PFSK-1 (cell line): ENCODE measurements at regions not wholly inside any gene's neighbourhood (a gene's known extent, or its start where the extent isn't known, plus 50 kb on each side); places are given as distances from the start of the nearest gene placed in this dataset.

ENCODE experiments used
- FOXP2 ChIP-seq: optimal IDR thresholded peaks from 2 replicates; pipeline ENCODE3; 2011; ENCODE audit warnings: borderline replicate concordance, control low read depth, inconsistent platforms; ENCODE audit not compliant: insufficient read depth; ENCODE audit errors: extremely low read length, extremely low read depth
- POLR2AphosphoS5 ChIP-seq: IDR thresholded peaks from 2 replicates; pipeline ENCODE4 v1.6.1; 2012; ENCODE audit warnings: low read depth, mild to moderate bottlenecking, control low read depth, low read length, moderate library complexity
- REST ChIP-seq, 2 experiments: IDR thresholded peaks; 2 replicates each; pipeline versions ENCODE4 v1.6.1 to v1.8.0; 2011 to 2012; ENCODE audit warnings: low read depth in 2 of 2, low read length in 2 of 2, control low read depth in 1 of 2, inconsistent platforms in 1 of 2, mild to moderate bottlenecking in 1 of 2, moderate library complexity in 1 of 2; ENCODE audit not compliant: insufficient read depth in 1 of 2
- SIN3A ChIP-seq: IDR thresholded peaks from 2 replicates; pipeline ENCODE4 v1.6.1; 2012; ENCODE audit warnings: mild to moderate bottlenecking, low read length, moderate library complexity, borderline replicate concordance; ENCODE audit not compliant: insufficient read depth
- TAF1 ChIP-seq: IDR thresholded peaks from 2 replicates; pipeline ENCODE4 v1.6.1; 2012; ENCODE audit warnings: low read length, control low read depth, borderline replicate concordance; ENCODE audit not compliant: insufficient read depth

- no peak for TF ChIP-seq REST (IDR thresholded peaks at IDR 0.05; ENCODE audit: insufficient read depth in 1 of 2, low read depth in 2 of 2, low read length in 2 of 2)
- TF ChIP-seq TAF1 = no peak
- no peak for TF ChIP-seq POLR2AphosphoS5
- no peak for TF ChIP-seq FOXP2
- no peak for TF ChIP-seq SIN3A
Measured at GRCh38 chr4:23463071-23463470, 426.8 kb downstream of the PPARGC1A start.

GRCh38 chr4:23458054-23458453 is 431.8 kb downstream of the PPARGC1A start:
- TF ChIP-seq TAF1 (no peak), POLR2AphosphoS5 (no peak), SIN3A (no peak), REST (IDR thresholded peaks at IDR 0.05; ENCODE audit: insufficient read depth in 1 of 2, low read depth in 2 of 2, low read length in 2 of 2) (no peak), FOXP2 (no peak)

GRCh38 chr4:23456864-23457263 is 433.0 kb downstream of the PPARGC1A start:
- no peak for TF ChIP-seq SIN3A
- TF ChIP-seq REST (IDR thresholded peaks at IDR 0.05; ENCODE audit: insufficient read depth in 1 of 2, low read depth in 2 of 2, low read length in 2 of 2) = no peak
- no peak for TF ChIP-seq POLR2AphosphoS5
- TF ChIP-seq TAF1 = no peak
- no peak for TF ChIP-seq FOXP2

GRCh38 chr4:23455456-23456158 is 434.2 kb downstream of the PPARGC1A start:
- no peak for TF ChIP-seq POLR2AphosphoS5
- no peak for TF ChIP-seq FOXP2

- no peak for TF ChIP-seq SIN3A
- TF ChIP-seq FOXP2 = no peak
- TF ChIP-seq TAF1 = no peak
- no peak for TF ChIP-seq REST (IDR thresholded peaks at IDR 0.05; ENCODE audit: insufficient read depth in 1 of 2, low read depth in 2 of 2, low read length in 2 of 2)
- no peak for TF ChIP-seq POLR2AphosphoS5
Measured at GRCh38 chr4:23441530-23442069, 448.2 kb downstream of the PPARGC1A start.
